CD4-positive, CD25-positive, alpha-beta regulatory T cell (primary cell): ENCODE measurements at regions not wholly inside any gene's neighbourhood (a gene's known extent, or its start where the extent isn't known, plus 50 kb on each side); places are given as distances from the start of the nearest gene placed in this dataset.
A peak's percentile ranks its signal among the peaks of the same experiment; 100 is the strongest.

ENCODE experiments used
- ATAC-seq, 2 donors: fragments of 150-1000 bp; cut with Tn5 transposase; one replicate each; pipeline ENCODE4 v1.10.0; 2021; ENCODE audit warnings: low read depth in 2 of 2, moderate number of reproducible peaks in 2 of 2, moderate library complexity in 1 of 2
- DNase-seq, 3 donors: peaks; one replicate each; pipeline versions ENCODE4 v3.0.0 to v3.0.0-alpha.2; 2012 to 2022; ENCODE audit warnings: mixed read lengths in 1 of 3
- H3K27ac ChIP-seq: one replicate; pipeline ENCODE4 v1.7.0; 2013; ENCODE audit warnings: mild to moderate bottlenecking, low read length; ENCODE audit not compliant: insufficient read depth, poor library complexity, severe bottlenecking
- H3K27me3 ChIP-seq: one replicate; pipeline ENCODE4 v1.7.0; 2013; ENCODE audit warnings: low read length; ENCODE audit not compliant: control insufficient read depth, insufficient read depth
- H3K36me3 ChIP-seq: one replicate; pipeline ENCODE4 v1.7.0; 2013; ENCODE audit warnings: mild to moderate bottlenecking, low read length, moderate library complexity; ENCODE audit not compliant: control insufficient read depth, insufficient read depth
- H3K4me1 ChIP-seq: 2 replicates; pipeline ENCODE4 v1.7.0; 2013; ENCODE audit warnings: mild to moderate bottlenecking, low read length; ENCODE audit not compliant: insufficient read depth, control insufficient read depth, poor library complexity, severe bottlenecking
- H3K4me3 ChIP-seq: one replicate; pipeline ENCODE4 v1.7.0; 2013; ENCODE audit warnings: low read depth, mild to moderate bottlenecking, low read length, moderate library complexity
- H3K9me3 ChIP-seq, 2 experiments: 1 replicate in 1 of 2; 2 replicates in 1 of 2; pipeline ENCODE4 v1.7.0; 2013; ENCODE audit warnings: low read length in 2 of 2, mild to moderate bottlenecking in 1 of 2, moderate library complexity in 1 of 2; ENCODE audit not compliant: control insufficient read depth in 2 of 2
- H3K27ac Mint-ChIP-seq, 3 donors: one replicate each; pipeline ENCODE4 v1.8.0; 2020 to 2022; ENCODE audit warnings: mild to moderate bottlenecking in 3 of 3, mixed read lengths in 3 of 3, moderate library complexity in 2 of 3
- H3K27me3 Mint-ChIP-seq: one replicate; pipeline ENCODE4 v1.8.0; 2022; ENCODE audit warnings: mild to moderate bottlenecking, mixed read lengths
- H3K36me3 Mint-ChIP-seq: one replicate; pipeline ENCODE4 v1.8.0; 2020; ENCODE audit warnings: mixed read lengths
- H3K4me1 Mint-ChIP-seq, 4 donors: one replicate each; pipeline ENCODE4 v1.8.0; 2020 to 2022; ENCODE audit warnings: mixed read lengths in 4 of 4, mild to moderate bottlenecking in 1 of 4
- H3K4me3 Mint-ChIP-seq, 4 donors: one replicate each; pipeline ENCODE4 v1.8.0; 2020 to 2022; ENCODE audit warnings: mild to moderate bottlenecking in 4 of 4, mixed read lengths in 4 of 4, moderate library complexity in 3 of 4
- H3K9me3 Mint-ChIP-seq, 7 donors: one replicate each; pipeline ENCODE4 v1.8.0; 2020 to 2022; ENCODE audit warnings: mixed read lengths in 7 of 7, mild to moderate bottlenecking in 3 of 7, moderate library complexity in 2 of 7

DNA sequence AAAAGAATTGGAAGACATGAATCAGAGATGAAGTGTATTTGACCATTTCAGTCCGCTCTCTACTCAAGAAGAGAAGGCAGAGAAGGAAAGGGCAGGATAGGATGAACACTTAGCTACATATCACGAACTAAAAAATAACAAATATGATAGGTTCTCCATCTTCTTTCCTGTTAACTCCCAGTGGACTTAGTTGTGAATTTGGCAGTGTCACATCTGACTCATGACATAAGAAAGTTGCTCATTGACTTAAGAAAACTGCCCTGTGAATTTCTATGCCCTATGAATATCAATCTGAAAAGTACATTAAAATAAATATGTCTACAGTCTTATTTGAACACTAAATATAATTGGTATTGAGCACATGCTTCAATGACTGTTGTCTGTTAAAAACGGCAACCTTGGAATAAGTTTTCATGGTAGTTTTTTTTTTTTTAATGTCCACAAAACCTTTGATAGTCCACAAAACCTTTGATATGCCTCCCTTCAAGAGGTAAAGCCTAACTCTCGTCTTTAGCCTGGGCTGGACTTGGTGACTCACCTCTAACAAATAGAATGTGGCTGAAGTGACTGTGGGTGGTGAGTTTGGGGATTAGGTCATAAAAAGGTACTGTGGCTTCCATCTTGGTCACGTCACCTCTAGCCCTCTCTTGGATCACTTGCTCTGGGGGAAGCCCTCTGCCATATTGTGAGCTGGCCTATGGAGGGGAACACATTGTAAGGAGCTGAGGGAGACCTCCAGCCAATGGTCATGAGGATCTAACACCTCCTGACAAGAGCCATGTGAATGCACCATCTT, 184.7 kb upstream of the S100G start:
- Mint-ChIP-seq H3K4me1 (no peaks in the 10 kb centered on the region), H3K9me3 (peaks cover 0 to 2% (median 0%) of the 10 kb centered on the region in 7 donors), H3K36me3 (no peaks in the 10 kb centered on the region), H3K27me3 (no peaks in the 10 kb centered on the region), H3K4me3 (no peak overlapping the region), H3K27ac (no peak overlapping the region)
- Histone ChIP-seq H3K4me3 (no peak overlapping the region), H3K27ac (no peak overlapping the region), H3K36me3 (no peaks in the 10 kb centered on the region), H3K9me3 (no peaks in the 10 kb centered on the region), H3K27me3 (no peaks in the 10 kb centered on the region), H3K4me1 (no peaks in the 10 kb centered on the region)
- ATAC-seq (no peak), DNase-seq (no peak)

GRCh38 chrX:16466640-16467432, 183.1 kb upstream of the S100G start:
- no peaks in the 10 kb centered on the region for H3K36me3 ChIP-seq
- Mint-ChIP-seq H3K9me3 (peaks cover 0 to 2% (median 0%) of the 10 kb centered on the region in 7 donors), H3K36me3 (no peaks in the 10 kb centered on the region), H3K27ac (peak overlapping the region in 1 of 3 donors; percentile 19), H3K4me3 (no peak overlapping the region), H3K4me1 (no peaks in the 10 kb centered on the region), H3K27me3 (no peaks in the 10 kb centered on the region)
- ATAC-seq (no peak), DNase-seq (no peak)
- H3K9me3 ChIP-seq, result no peaks in the 10 kb centered on the region
- no peaks in the 10 kb centered on the region for H3K4me1 ChIP-seq
- H3K4me3 ChIP-seq, result no peak overlapping the region
- H3K27ac ChIP-seq, result no peak overlapping the region
- no peaks in the 10 kb centered on the region for H3K27me3 ChIP-seq

DNA sequence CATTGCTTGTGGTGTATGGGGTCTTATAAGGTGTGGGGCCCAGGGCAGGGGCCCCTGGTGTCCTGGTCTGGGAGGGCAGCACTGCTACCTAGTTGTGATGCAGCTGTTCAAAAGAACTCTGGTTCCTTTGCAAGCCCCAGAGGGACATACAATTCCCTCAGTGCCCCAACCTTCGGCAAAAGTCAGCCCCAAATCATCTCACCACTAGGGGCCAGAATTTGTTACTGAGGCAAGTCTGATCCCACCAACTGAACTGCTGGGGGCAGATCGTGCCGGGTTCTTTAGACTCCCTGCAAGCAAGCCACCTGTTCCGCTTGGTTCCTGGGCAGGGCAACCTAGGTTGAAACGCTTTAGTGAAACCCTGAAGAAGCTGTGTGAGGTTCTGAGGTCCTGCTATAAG, 180.1 kb upstream of the S100G start:
- DNase-seq (no peak), ATAC-seq (no peak)
- Mint-ChIP-seq H3K27me3 (no peaks in the 10 kb centered on the region), H3K9me3 (peaks cover 0 to 2% (median 0%) of the 10 kb centered on the region in 7 donors), H3K4me1 (no peaks in the 10 kb centered on the region), H3K27ac (no peak overlapping the region), H3K4me3 (no peak overlapping the region), H3K36me3 (no peaks in the 10 kb centered on the region)
- Histone ChIP-seq H3K27me3 (no peaks in the 10 kb centered on the region), H3K4me3 (no peak overlapping the region), H3K36me3 (no peaks in the 10 kb centered on the region), H3K27ac (no peak overlapping the region), H3K9me3 (no peaks in the 10 kb centered on the region), H3K4me1 (no peaks in the 10 kb centered on the region)

DNA sequence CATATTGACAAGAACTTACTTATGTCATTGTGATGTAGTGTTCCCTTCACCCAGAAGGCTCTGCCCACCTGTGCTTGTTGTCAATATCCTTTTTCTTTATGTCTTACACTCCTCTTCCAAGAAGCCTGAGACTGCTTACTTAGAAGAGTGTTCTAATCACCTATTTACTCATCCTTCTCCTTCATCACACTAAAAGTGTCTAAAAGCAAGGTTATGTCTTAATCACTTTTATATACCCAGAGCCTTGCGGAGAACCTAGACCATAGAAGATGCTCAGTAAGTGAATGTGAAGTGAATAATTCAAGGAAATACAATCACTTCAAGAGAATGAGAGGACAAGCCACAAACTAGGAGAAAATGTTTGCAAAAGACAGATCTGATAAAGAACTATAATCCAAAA, 177.6 kb upstream of the S100G start:
- Mint-ChIP-seq H3K36me3 (no peaks in the 10 kb centered on the region), H3K27ac (no peak overlapping the region), H3K9me3 (peaks cover 0 to 2% (median 0%) of the 10 kb centered on the region in 7 donors), H3K4me3 (no peak overlapping the region), H3K27me3 (no peaks in the 10 kb centered on the region), H3K4me1 (peaks cover 0 to 1% (median 0%) of the 10 kb centered on the region in 4 donors)
- Histone ChIP-seq H3K36me3 (no peaks in the 10 kb centered on the region), H3K27me3 (no peaks in the 10 kb centered on the region), H3K9me3 (no peaks in the 10 kb centered on the region), H3K27ac (no peak overlapping the region), H3K4me1 (no peaks in the 10 kb centered on the region), H3K4me3 (no peak overlapping the region)
- DNase-seq (peak in 1 of 3 donors; percentile 44), ATAC-seq (no peak)

GRCh38 chrX:16474511-16474910, 175.4 kb upstream of the S100G start:
- Mint-ChIP-seq H3K4me1 (peaks cover 0 to 1% (median 0%) of the 10 kb centered on the region in 4 donors), H3K36me3 (no peaks in the 10 kb centered on the region), H3K27ac (no peak overlapping the region), H3K27me3 (no peaks in the 10 kb centered on the region), H3K4me3 (no peak overlapping the region), H3K9me3 (no peaks in the 10 kb centered on the region)
- Histone ChIP-seq H3K4me3 (no peak overlapping the region), H3K36me3 (no peaks in the 10 kb centered on the region), H3K9me3 (no peaks in the 10 kb centered on the region), H3K27ac (no peak overlapping the region), H3K27me3 (no peaks in the 10 kb centered on the region), H3K4me1 (no peaks in the 10 kb centered on the region)
- ATAC-seq, result no peak
- DNase-seq, result no peak

- Histone ChIP-seq H3K36me3 (no peaks in the 10 kb centered on the region), H3K9me3 (no peaks in the 10 kb centered on the region), H3K4me1 (no peaks in the 10 kb centered on the region), H3K27me3 (no peaks in the 10 kb centered on the region), H3K27ac (no peak overlapping the region), H3K4me3 (no peak overlapping the region)
- no peak overlapping the region for H3K27ac Mint-ChIP-seq
- ATAC-seq (no peak), DNase-seq (no peak)
- no peaks in the 10 kb centered on the region for H3K27me3 Mint-ChIP-seq
- H3K4me3 Mint-ChIP-seq, result no peak overlapping the region
- H3K9me3 Mint-ChIP-seq, result no peaks in the 10 kb centered on the region
- peaks cover 0 to 1% (median 0%) of the 10 kb centered on the region in 4 donors for H3K4me1 Mint-ChIP-seq
- no peaks in the 10 kb centered on the region for H3K36me3 Mint-ChIP-seq
Measured at GRCh38 chrX:16476009-16476408, 173.9 kb upstream of the S100G start.

DNA sequence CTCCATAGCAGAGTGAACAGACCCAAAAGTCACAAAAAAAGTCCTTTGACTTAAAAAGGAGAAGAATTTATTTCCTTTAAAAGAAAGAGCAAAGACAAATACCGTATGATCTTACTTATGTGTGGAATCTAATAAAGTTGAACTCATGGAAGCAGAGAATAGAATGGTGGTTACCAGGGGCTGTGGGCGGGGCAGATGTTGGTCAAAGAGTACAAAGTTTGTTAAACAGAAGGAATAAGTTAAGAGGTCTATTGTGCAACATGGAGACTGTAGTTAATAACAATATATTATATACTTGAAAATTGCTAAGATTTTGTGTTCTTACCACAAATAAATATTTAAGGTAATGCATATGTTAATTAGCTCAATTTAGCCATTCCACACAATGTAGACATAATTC, 173.3 kb upstream of the S100G start:
- Histone ChIP-seq H3K4me3 (no peak overlapping the region), H3K27ac (no peak overlapping the region), H3K4me1 (no peaks in the 10 kb centered on the region), H3K9me3 (no peaks in the 10 kb centered on the region), H3K27me3 (no peaks in the 10 kb centered on the region), H3K36me3 (no peaks in the 10 kb centered on the region)
- ATAC-seq, result no peak
- peaks cover 0 to 1% (median 0%) of the 10 kb centered on the region in 4 donors for H3K4me1 Mint-ChIP-seq
- H3K27ac Mint-ChIP-seq, result no peak overlapping the region
- H3K36me3 Mint-ChIP-seq, result no peaks in the 10 kb centered on the region
- H3K27me3 Mint-ChIP-seq, result no peaks in the 10 kb centered on the region
- no peaks in the 10 kb centered on the region for H3K9me3 Mint-ChIP-seq
- no peak for DNase-seq
- no peak overlapping the region for H3K4me3 Mint-ChIP-seq
